GM12878 (cell line): ENCODE measurements at regions not wholly inside any gene's neighbourhood (a gene's known extent, or its start where the extent isn't known, plus 50 kb on each side); places are given as distances from the start of the nearest gene placed in this dataset.

Source experiments
- ASH2L ChIP-seq: fragments of 300-600, 200-600 bp; sonication (generic); IDR thresholded peaks from 2 replicates; pipeline ENCODE4 v1.6.1; 2017; ENCODE audit warnings: low read depth, mild to moderate bottlenecking, borderline replicate concordance
- BHLHE40 ChIP-seq, 2 experiments: fragments of 450-650 bp in 1 of 2; IDR thresholded peaks; 2 replicates each; pipeline ENCODE4 v1.6.1; 2011 to 2017; ENCODE audit warnings: low read depth in 2 of 2, borderline replicate concordance in 1 of 2, improper control_type of control experiment in 1 of 2, low read length in 1 of 2, mild to moderate bottlenecking in 1 of 2
- BRCA1 ChIP-seq: IDR thresholded peaks from 2 replicates; pipeline ENCODE4 v1.6.1; 2011; ENCODE audit warnings: low read depth, low read length, improper control_type of control experiment
- CTCF ChIP-seq, 3 experiments: IDR thresholded peaks in 2 of 3; conservative IDR thresholded peaks in 1 of 3; 2 replicates each; pipeline ENCODE4 v1.5.1; 2011; ENCODE audit warnings: low read depth in 3 of 3, low read length in 3 of 3, mild to moderate bottlenecking in 3 of 3, control low read depth in 2 of 3, moderate library complexity in 2 of 3, inconsistent platforms in 1 of 3, mixed read lengths in 1 of 3; ENCODE audit not compliant: control insufficient read depth in 2 of 3, insufficient read depth in 1 of 3; ENCODE audit errors: extremely low read depth in 1 of 3
- FOS ChIP-seq: IDR thresholded peaks from 3 replicates; pipeline ENCODE4 v1.6.1; 2011; ENCODE audit warnings: borderline replicate concordance; ENCODE audit not compliant: insufficient read length; ENCODE audit errors: extremely low read depth
- FOXK2 ChIP-seq: fragments of 450-650 bp; IDR thresholded peaks from 2 replicates; pipeline ENCODE4 v1.6.1; 2017; ENCODE audit warnings: mild to moderate bottlenecking, moderate library complexity
- HSF1 ChIP-seq: fragments of 150-350 bp; IDR thresholded peaks from 2 replicates; pipeline ENCODE4 v1.6.1; 2014; ENCODE audit warnings: mild to moderate bottlenecking, low read depth, low read length
- IRF4 ChIP-seq: IDR thresholded peaks from 2 replicates; pipeline ENCODE4 v1.6.1; 2011; ENCODE audit warnings: low read depth, low read length
- IRF5 ChIP-seq: fragments of 450-650 bp; IDR thresholded peaks from 2 replicates; pipeline ENCODE4 v1.6.1; 2017; ENCODE audit warnings: borderline replicate concordance
- KLF5 ChIP-seq: fragments of 450-650 bp; IDR thresholded peaks from 2 replicates; pipeline ENCODE4 v1.6.1; 2014; ENCODE audit warnings: mild to moderate bottlenecking; ENCODE audit not compliant: partially characterized antibody
- NR2C1 ChIP-seq: fragments of 450-650 bp; IDR thresholded peaks from 2 replicates; pipeline ENCODE4 v1.6.1; 2017; ENCODE audit warnings: antibody characterized with exemption, mild to moderate bottlenecking, moderate library complexity
- POLR2A ChIP-seq: IDR thresholded peaks from 2 replicates; pipeline ENCODE4 v1.6.1; 2011; ENCODE audit warnings: low read depth, mild to moderate bottlenecking, low read length
- POLR2AphosphoS5 ChIP-seq: IDR thresholded peaks from 2 replicates; pipeline ENCODE4 v1.6.1; 2011; ENCODE audit warnings: mild to moderate bottlenecking, low read length, inconsistent platforms
- POU2F2 ChIP-seq: IDR thresholded peaks from 3 replicates; pipeline ENCODE4 v1.6.1; 2011; ENCODE audit warnings: low read depth, mild to moderate bottlenecking, low read length, borderline replicate concordance
- RFX5 ChIP-seq: IDR thresholded peaks from 2 replicates; pipeline ENCODE4 v1.6.1; 2011; ENCODE audit warnings: low read depth, low read length, improper control_type of control experiment
- RUNX3 ChIP-seq: IDR thresholded peaks from 2 replicates; pipeline ENCODE4 v1.6.1; 2012; ENCODE audit warnings: low read length, inconsistent platforms
- SPI1 ChIP-seq: IDR thresholded peaks from 2 replicates; pipeline ENCODE4 v1.6.1; 2011; ENCODE audit warnings: low read depth, mild to moderate bottlenecking, low read length, moderate library complexity, borderline replicate concordance; ENCODE audit not compliant: insufficient read depth
- SREBF2 ChIP-seq: IDR thresholded peaks from 2 replicates; pipeline ENCODE4 v1.6.1; 2012; ENCODE audit warnings: mild to moderate bottlenecking, low read length
- STAT1 ChIP-seq: fragments of 450-650 bp; conservative IDR thresholded peaks from 2 replicates; pipeline ENCODE4 v1.6.1; 2014; ENCODE audit warnings: antibody characterized with exemption, mild to moderate bottlenecking
- TCF12 ChIP-seq: IDR thresholded peaks from 2 replicates; pipeline ENCODE4 v1.6.1; 2011; ENCODE audit warnings: low read depth, mild to moderate bottlenecking, low read length
- YBX1 ChIP-seq: fragments of 450-650 bp; IDR thresholded peaks from 2 replicates; pipeline ENCODE4 v1.6.1; 2016; ENCODE audit warnings: antibody characterized with exemption
- YY1 ChIP-seq: IDR thresholded peaks from 2 replicates; pipeline ENCODE4 v1.6.1; 2011; ENCODE audit warnings: low read depth, mild to moderate bottlenecking, low read length
- ZNF274 ChIP-seq: IDR thresholded peaks from one replicate; pipeline ENCODE4 v1.8.0; 2011; ENCODE audit not compliant: insufficient read length, insufficient read depth
- TF ChIP-seq, protein P1 (sequence below): fragments of 450-650 bp; IDR thresholded peaks from 2 replicates; pipeline ENCODE4 v1.6.1; 2016; ENCODE audit warnings: mild to moderate bottlenecking, moderate library complexity, borderline replicate concordance

- TF ChIP-seq BHLHE40 (IDR thresholded peaks at IDR 0.05; ENCODE audit: borderline replicate concordance in 1 of 2, low read depth in 2 of 2, low read length in 1 of 2) (0 out of 4 replicates have a peak, but pooled peaks of 1 of the 2 experiments have one; percentile 11), IRF4 (0 out of 2 replicates have a peak, but pooled peaks have one; percentile 28), TCF12 (0 out of 2 replicates have a peak, but pooled peaks have one; percentile 64), FOXK2 (no peak), YY1 (0 out of 2 replicates have a peak, but pooled peaks have one; percentile 16), RFX5 (no peak), SREBF2 (no peak), ZNF274 (no peak), BRCA1 (no peak), POLR2A (no peak), IRF5 (no peak), YBX1 (no peak), HSF1 (no peak), FOS (no peak), CTCF (IDR thresholded peaks at IDR 0.05 in 2 of 3, conservative IDR thresholded peaks at IDR 0.05 in 1 of 3; ENCODE audit: control insufficient read depth in 2 of 3, extremely low read depth in 1 of 3, insufficient read depth in 1 of 3, low read depth in 3 of 3, low read length in 3 of 3) (peak; percentile 56 to 81 (median 76)), ASH2L (no peak), SPI1 (no peak), POLR2AphosphoS5 (no peak), KLF5 (no peak), RUNX3 (peak; percentile 65; the same call in 1 of the 2 replicates), STAT1 (no peak), NR2C1 (no peak), POU2F2 (no peak)
- TF ChIP-seq, protein P1, sequence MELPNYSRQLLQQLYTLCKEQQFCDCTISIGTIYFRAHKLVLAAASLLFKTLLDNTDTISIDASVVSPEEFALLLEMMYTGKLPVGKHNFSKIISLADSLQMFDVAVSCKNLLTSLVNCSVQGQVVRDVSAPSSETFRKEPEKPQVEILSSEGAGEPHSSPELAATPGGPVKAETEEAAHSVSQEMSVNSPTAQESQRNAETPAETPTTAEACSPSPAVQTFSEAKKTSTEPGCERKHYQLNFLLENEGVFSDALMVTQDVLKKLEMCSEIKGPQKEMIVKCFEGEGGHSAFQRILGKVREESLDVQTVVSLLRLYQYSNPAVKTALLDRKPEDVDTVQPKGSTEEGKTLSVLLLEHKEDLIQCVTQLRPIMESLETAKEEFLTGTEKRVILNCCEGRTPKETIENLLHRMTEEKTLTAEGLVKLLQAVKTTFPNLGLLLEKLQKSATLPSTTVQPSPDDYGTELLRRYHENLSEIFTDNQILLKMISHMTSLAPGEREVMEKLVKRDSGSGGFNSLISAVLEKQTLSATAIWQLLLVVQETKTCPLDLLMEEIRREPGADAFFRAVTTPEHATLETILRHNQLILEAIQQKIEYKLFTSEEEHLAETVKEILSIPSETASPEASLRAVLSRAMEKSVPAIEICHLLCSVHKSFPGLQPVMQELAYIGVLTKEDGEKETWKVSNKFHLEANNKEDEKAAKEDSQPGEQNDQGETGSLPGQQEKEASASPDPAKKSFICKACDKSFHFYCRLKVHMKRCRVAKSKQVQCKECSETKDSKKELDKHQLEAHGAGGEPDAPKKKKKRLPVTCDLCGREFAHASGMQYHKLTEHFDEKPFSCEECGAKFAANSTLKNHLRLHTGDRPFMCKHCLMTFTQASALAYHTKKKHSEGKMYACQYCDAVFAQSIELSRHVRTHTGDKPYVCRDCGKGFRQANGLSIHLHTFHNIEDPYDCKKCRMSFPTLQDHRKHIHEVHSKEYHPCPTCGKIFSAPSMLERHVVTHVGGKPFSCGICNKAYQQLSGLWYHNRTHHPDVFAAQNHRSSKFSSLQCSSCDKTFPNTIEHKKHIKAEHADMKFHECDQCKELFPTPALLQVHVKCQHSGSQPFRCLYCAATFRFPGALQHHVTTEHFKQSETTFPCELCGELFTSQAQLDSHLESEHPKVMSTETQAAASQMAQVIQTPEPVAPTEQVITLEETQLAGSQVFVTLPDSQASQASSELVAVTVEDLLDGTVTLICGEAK: no peak
These were observed 129.9 kb upstream of the GRIN2B start (continued) for GRCh38 chr12:14111230-14111865.
